PFSK-1 (cell line): ENCODE measurements at regions not wholly inside any gene's neighbourhood (a gene's known extent, or its start where the extent isn't known, plus 50 kb on each side); places are given as distances from the start of the nearest gene placed in this dataset.

Source experiments
- FOXP2 ChIP-seq: optimal IDR thresholded peaks from 2 replicates; pipeline ENCODE3; 2011; ENCODE audit warnings: borderline replicate concordance, control low read depth, inconsistent platforms; ENCODE audit not compliant: insufficient read depth; ENCODE audit errors: extremely low read length, extremely low read depth
- POLR2AphosphoS5 ChIP-seq: IDR thresholded peaks from 2 replicates; pipeline ENCODE4 v1.6.1; 2012; ENCODE audit warnings: low read depth, mild to moderate bottlenecking, control low read depth, low read length, moderate library complexity
- SIN3A ChIP-seq: IDR thresholded peaks from 2 replicates; pipeline ENCODE4 v1.6.1; 2012; ENCODE audit warnings: mild to moderate bottlenecking, low read length, moderate library complexity, borderline replicate concordance; ENCODE audit not compliant: insufficient read depth
- TAF1 ChIP-seq: IDR thresholded peaks from 2 replicates; pipeline ENCODE4 v1.6.1; 2012; ENCODE audit warnings: low read length, control low read depth, borderline replicate concordance; ENCODE audit not compliant: insufficient read depth
- TF ChIP-seq, protein P1 (sequence below), 2 experiments: IDR thresholded peaks; 2 replicates each; pipeline versions ENCODE4 v1.6.1 to v1.8.0; 2011 to 2012; ENCODE audit warnings: low read depth in 2 of 2, low read length in 2 of 2, control low read depth in 1 of 2, inconsistent platforms in 1 of 2, mild to moderate bottlenecking in 1 of 2, moderate library complexity in 1 of 2; ENCODE audit not compliant: insufficient read depth in 1 of 2

DNA sequence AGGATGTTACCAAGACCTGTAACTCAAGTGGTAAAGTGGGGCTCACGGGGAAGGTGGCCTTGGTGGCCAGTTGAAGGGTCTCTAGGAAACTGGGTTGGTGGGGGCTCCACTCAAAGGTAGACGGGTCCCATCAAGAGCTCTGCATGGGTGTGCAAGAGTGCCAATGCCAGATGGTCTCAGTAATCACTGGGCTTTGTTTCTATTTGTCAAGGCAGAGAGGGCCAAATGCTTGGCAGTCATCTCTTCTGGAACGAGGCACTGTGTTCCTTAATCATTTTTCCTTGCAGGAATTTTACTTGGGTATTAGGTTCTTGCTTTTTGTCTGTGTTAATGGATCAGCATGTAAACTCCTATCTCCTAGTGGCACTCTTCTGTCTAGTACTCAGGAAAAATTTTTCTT lies 220.8 kb downstream of the DIRAS2 start:
- TF ChIP-seq, protein P1, sequence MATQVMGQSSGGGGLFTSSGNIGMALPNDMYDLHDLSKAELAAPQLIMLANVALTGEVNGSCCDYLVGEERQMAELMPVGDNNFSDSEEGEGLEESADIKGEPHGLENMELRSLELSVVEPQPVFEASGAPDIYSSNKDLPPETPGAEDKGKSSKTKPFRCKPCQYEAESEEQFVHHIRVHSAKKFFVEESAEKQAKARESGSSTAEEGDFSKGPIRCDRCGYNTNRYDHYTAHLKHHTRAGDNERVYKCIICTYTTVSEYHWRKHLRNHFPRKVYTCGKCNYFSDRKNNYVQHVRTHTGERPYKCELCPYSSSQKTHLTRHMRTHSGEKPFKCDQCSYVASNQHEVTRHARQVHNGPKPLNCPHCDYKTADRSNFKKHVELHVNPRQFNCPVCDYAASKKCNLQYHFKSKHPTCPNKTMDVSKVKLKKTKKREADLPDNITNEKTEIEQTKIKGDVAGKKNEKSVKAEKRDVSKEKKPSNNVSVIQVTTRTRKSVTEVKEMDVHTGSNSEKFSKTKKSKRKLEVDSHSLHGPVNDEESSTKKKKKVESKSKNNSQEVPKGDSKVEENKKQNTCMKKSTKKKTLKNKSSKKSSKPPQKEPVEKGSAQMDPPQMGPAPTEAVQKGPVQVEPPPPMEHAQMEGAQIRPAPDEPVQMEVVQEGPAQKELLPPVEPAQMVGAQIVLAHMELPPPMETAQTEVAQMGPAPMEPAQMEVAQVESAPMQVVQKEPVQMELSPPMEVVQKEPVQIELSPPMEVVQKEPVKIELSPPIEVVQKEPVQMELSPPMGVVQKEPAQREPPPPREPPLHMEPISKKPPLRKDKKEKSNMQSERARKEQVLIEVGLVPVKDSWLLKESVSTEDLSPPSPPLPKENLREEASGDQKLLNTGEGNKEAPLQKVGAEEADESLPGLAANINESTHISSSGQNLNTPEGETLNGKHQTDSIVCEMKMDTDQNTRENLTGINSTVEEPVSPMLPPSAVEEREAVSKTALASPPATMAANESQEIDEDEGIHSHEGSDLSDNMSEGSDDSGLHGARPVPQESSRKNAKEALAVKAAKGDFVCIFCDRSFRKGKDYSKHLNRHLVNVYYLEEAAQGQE (IDR thresholded peaks at IDR 0.05; ENCODE audit: insufficient read depth in 1 of 2, low read depth in 2 of 2, low read length in 2 of 2), result no peak
- TF ChIP-seq TAF1, result no peak
- TF ChIP-seq POLR2AphosphoS5, result no peak
- no peak for TF ChIP-seq SIN3A
- no peak for TF ChIP-seq FOXP2
